Liver (tissue), 8 donors: ENCODE measurements at regions not wholly inside any gene's neighbourhood (a gene's known extent, or its start where the extent isn't known, plus 50 kb on each side); places are given as distances from the start of the nearest gene placed in this dataset.

Experiments used
- DNase-seq: peaks from one replicate; pipeline ENCODE4 v3.0.0-alpha.2; 2017; ENCODE audit warnings: low spot score
- H3K27ac ChIP-seq, 2 donors: one replicate each; pipeline ENCODE4 v1.7.0; 2013; ENCODE audit warnings: inconsistent platforms in 2 of 2, low read length in 2 of 2, control low read depth in 1 of 2, low read depth in 1 of 2, mild to moderate bottlenecking in 1 of 2
- H3K27me3 ChIP-seq, 4 donors: one replicate each; pipeline versions ENCODE4 v1.6.1 to v1.7.0; 2013; ENCODE audit warnings: low read length in 3 of 4, inconsistent platforms in 1 of 4, mild to moderate bottlenecking in 1 of 4, moderate library complexity in 1 of 4; ENCODE audit not compliant: control insufficient read depth in 4 of 4, insufficient read depth in 4 of 4
- H3K36me3 ChIP-seq, 4 donors: one replicate each; pipeline versions ENCODE4 v1.6.1 to v1.7.0; 2013; ENCODE audit warnings: low read length in 3 of 4, mild to moderate bottlenecking in 3 of 4, low read depth in 1 of 4, moderate library complexity in 1 of 4; ENCODE audit not compliant: control insufficient read depth in 4 of 4, insufficient read depth in 3 of 4
- H3K4me1 ChIP-seq, 4 donors: one replicate each; pipeline versions ENCODE4 v1.6.1 to v1.7.0; 2013; ENCODE audit warnings: low read length in 3 of 4, mild to moderate bottlenecking in 3 of 4, moderate library complexity in 1 of 4; ENCODE audit not compliant: control insufficient read depth in 4 of 4, insufficient read depth in 4 of 4
- H3K4me3 ChIP-seq, 3 donors: one replicate each; pipeline versions ENCODE4 v1.6.1 to v1.7.0; 2013; ENCODE audit warnings: low read length in 3 of 3, control low read depth in 1 of 3, low read depth in 1 of 3, mild to moderate bottlenecking in 1 of 3
- H3K9ac ChIP-seq, 2 donors: one replicate each; pipeline ENCODE4 v1.7.0; 2013; ENCODE audit warnings: low read length in 2 of 2, mild to moderate bottlenecking in 2 of 2, moderate library complexity in 2 of 2, control low read depth in 1 of 2, low read depth in 1 of 2
- H3K9me3 ChIP-seq, 4 donors: one replicate each; pipeline versions ENCODE4 v1.6.1 to v1.7.0; 2013; ENCODE audit warnings: low read length in 3 of 4; ENCODE audit not compliant: control insufficient read depth in 4 of 4
- ATF3 ChIP-seq: IDR thresholded peaks from 2 replicates; pipeline ENCODE4 v1.6.1; 2016; ENCODE audit warnings: antibody characterized with exemption
- CTCF ChIP-seq: fragments of 150-350 bp; IDR thresholded peaks from 2 replicates; pipeline ENCODE4 v1.5.1; 2017; ENCODE audit warnings: improper control_type of control experiment, low read depth, low read length; ENCODE audit not compliant: missing input control
- EGR1 ChIP-seq, 2 donors: IDR thresholded peaks; 2 replicates each; pipeline ENCODE4 v1.6.1; 2016 to 2018; ENCODE audit warnings: antibody characterized with exemption in 2 of 2, low read depth in 2 of 2
- FOXA1 ChIP-seq: IDR thresholded peaks from 2 replicates; pipeline ENCODE4 v1.6.1; 2016; ENCODE audit warnings: antibody characterized with exemption
- FOXA2 ChIP-seq: IDR thresholded peaks from 2 replicates; pipeline ENCODE4 v1.6.1; 2016; ENCODE audit warnings: antibody characterized with exemption
- GABPA ChIP-seq, 2 donors: IDR thresholded peaks in 1 of 2; conservative IDR thresholded peaks in 1 of 2; 2 replicates each; pipeline ENCODE4 v1.6.1; 2016; ENCODE audit warnings: antibody characterized with exemption in 2 of 2, mild to moderate bottlenecking in 1 of 2, moderate library complexity in 1 of 2
- HNF4A ChIP-seq, 2 donors: conservative IDR thresholded peaks; 2 replicates each; pipeline ENCODE4 v1.6.1; 2016; ENCODE audit warnings: antibody characterized with exemption in 2 of 2, mild to moderate bottlenecking in 2 of 2
- HNF4G ChIP-seq: IDR thresholded peaks from 2 replicates; pipeline ENCODE4 v1.6.1; 2016; ENCODE audit warnings: antibody characterized with exemption
- MAX ChIP-seq: IDR thresholded peaks from 2 replicates; pipeline ENCODE4 v1.6.1; 2016; ENCODE audit warnings: antibody characterized with exemption
- NR2F2 ChIP-seq: IDR thresholded peaks from 2 replicates; pipeline ENCODE4 v1.6.1; 2016; ENCODE audit warnings: antibody characterized with exemption
- RAD21 ChIP-seq, 2 donors: IDR thresholded peaks; 2 replicates each; pipeline ENCODE4 v1.6.1; 2016; ENCODE audit warnings: antibody characterized with exemption in 2 of 2, mild to moderate bottlenecking in 2 of 2
- REST ChIP-seq: IDR thresholded peaks from 2 replicates; pipeline ENCODE4 v1.6.1; 2016; ENCODE audit warnings: antibody characterized with exemption, mild to moderate bottlenecking
- RXRA ChIP-seq, 2 donors: IDR thresholded peaks; 2 replicates each; pipeline ENCODE4 v1.6.1; 2017 to 2018; ENCODE audit warnings: antibody characterized with exemption in 2 of 2, mild to moderate bottlenecking in 1 of 2
- SP1 ChIP-seq: IDR thresholded peaks from 2 replicates; pipeline ENCODE4 v1.6.1; 2018; ENCODE audit warnings: antibody characterized with exemption, mild to moderate bottlenecking
- TAF1 ChIP-seq: conservative IDR thresholded peaks from 2 replicates; pipeline ENCODE4 v1.6.1; 2016; ENCODE audit warnings: antibody characterized with exemption, mild to moderate bottlenecking
- YY1 ChIP-seq: IDR thresholded peaks from 2 replicates; pipeline ENCODE4 v1.6.1; 2016; ENCODE audit warnings: antibody characterized with exemption, mild to moderate bottlenecking
- ZBTB33 ChIP-seq: IDR thresholded peaks from 2 replicates; pipeline ENCODE4 v1.6.1; 2016; ENCODE audit warnings: antibody characterized with exemption
- WGBS: extraction: QIAGEN DNeasy Blood & Tissue Kit; methylation state at CpG from one replicate; pipeline ENCODE4 v1.1.7; 2013; 5-methylcytosine and 5-hydroxymethylcytosine counted together
- donor health status: healthy.
- donor health status: healthy.
- donor health status: healthy.
- donor health status: healthy.
- donor health status: healthy.

GRCh38 chr2:121828281-121828731 is 72.9 kb downstream of the TSN start:
- Histone ChIP-seq H3K27me3 (no peaks in the 10 kb centered on the region), H3K9me3 (no peaks in the 10 kb centered on the region), H3K4me1 (no peaks in the 10 kb centered on the region), H3K4me3 (no peak overlapping the region), H3K36me3 (no peaks in the 10 kb centered on the region), H3K9ac (no peak overlapping the region), H3K27ac (no peak overlapping the region)
- TF ChIP-seq YY1: no peak
- TF ChIP-seq EGR1 (IDR thresholded peaks at IDR 0.05; ENCODE audit: low read depth in 2 of 2): no peak
- no peak for TF ChIP-seq GABPA (IDR thresholded peaks at IDR 0.05 in 1 of 2, conservative IDR thresholded peaks at IDR 0.05 in 1 of 2)
- no peak for TF ChIP-seq ZBTB33
- no peak for TF ChIP-seq FOXA2
- no peak for TF ChIP-seq ATF3
- TF ChIP-seq FOXA1: no peak
- no peak for TF ChIP-seq REST
- TF ChIP-seq RAD21 (IDR thresholded peaks at IDR 0.05): no peak
- no peak for TF ChIP-seq HNF4G
- no peak for TF ChIP-seq HNF4A (conservative IDR thresholded peaks at IDR 0.05)
- no peak for TF ChIP-seq TAF1
- no peak for TF ChIP-seq RXRA (IDR thresholded peaks at IDR 0.05)
- TF ChIP-seq NR2F2: no peak
- 57% methylated on average over 13 of the region's 13 CpGs for WGBS
- no peak for DNase-seq

- DNase-seq: no peak
- Histone ChIP-seq H3K27me3 (peaks cover 0 to 4% (median 0%) of the 10 kb centered on the region in 4 donors), H3K4me1 (no peaks in the 10 kb centered on the region), H3K27ac (no peak overlapping the region), H3K9ac (no peak overlapping the region), H3K36me3 (no peaks in the 10 kb centered on the region), H3K9me3 (no peaks in the 10 kb centered on the region), H3K4me3 (no peak overlapping the region)
- TF ChIP-seq REST (no peak), ZBTB33 (no peak), CTCF (no peak), NR2F2 (no peak), SP1 (no peak), EGR1 (IDR thresholded peaks at IDR 0.05; ENCODE audit: low read depth in 2 of 2) (no peak), HNF4G (no peak), YY1 (no peak), GABPA (IDR thresholded peaks at IDR 0.05 in 1 of 2, conservative IDR thresholded peaks at IDR 0.05 in 1 of 2) (no peak), MAX (no peak), ATF3 (no peak), RAD21 (IDR thresholded peaks at IDR 0.05) (no peak), HNF4A (conservative IDR thresholded peaks at IDR 0.05) (no peak), FOXA2 (no peak)
- 74% methylated on average over 1 of the region's 1 CpG for WGBS
Observed at GRCh38 chr2:121830809-121831208, 75.4 kb downstream of the TSN start.
